ENCODE measurements at regions not wholly inside any gene's neighbourhood (a gene's known extent, or its start where the extent isn't known, plus 50 kb on each side); places are given as distances from the start of the nearest gene placed in this dataset.

DNA sequence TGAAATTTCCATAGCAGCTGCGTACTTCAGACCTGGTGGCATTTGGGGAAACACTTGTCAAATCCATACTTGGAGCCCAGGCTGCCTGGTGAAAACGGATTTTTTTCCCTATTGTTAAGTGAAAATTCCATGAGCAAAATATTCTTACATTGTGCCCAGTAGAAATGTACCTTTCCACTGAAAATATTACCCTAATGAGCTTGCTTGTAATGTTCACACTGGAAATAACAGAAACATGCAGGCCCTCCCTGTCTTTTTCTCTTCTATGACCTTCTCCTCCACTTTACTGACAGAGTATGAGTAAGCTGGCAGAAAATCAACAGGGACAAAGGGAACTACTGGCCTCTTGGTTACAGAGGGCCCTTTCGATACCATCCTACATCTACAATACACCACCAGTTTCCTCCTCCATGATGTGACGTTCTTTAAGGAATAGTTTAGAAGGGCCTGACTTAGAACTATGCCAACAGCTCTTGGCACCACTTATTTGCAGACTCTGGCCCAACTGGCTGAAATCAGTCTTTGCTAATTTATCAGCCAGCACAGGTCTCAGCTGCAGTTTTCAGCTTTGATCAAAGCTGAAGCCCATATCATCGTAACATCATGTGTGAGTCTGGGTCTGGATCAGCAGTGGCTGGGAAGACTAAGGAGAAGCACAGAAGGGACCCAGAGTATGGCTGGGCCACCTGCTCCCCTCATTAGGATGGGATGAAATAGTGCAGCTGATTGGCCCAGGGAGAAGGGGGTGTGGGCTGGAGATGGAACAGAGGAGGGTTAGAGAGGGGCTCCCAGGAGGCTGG lies 272.2 kb upstream of the ID2 start:
- TF ChIP-seq, protein P1, sequence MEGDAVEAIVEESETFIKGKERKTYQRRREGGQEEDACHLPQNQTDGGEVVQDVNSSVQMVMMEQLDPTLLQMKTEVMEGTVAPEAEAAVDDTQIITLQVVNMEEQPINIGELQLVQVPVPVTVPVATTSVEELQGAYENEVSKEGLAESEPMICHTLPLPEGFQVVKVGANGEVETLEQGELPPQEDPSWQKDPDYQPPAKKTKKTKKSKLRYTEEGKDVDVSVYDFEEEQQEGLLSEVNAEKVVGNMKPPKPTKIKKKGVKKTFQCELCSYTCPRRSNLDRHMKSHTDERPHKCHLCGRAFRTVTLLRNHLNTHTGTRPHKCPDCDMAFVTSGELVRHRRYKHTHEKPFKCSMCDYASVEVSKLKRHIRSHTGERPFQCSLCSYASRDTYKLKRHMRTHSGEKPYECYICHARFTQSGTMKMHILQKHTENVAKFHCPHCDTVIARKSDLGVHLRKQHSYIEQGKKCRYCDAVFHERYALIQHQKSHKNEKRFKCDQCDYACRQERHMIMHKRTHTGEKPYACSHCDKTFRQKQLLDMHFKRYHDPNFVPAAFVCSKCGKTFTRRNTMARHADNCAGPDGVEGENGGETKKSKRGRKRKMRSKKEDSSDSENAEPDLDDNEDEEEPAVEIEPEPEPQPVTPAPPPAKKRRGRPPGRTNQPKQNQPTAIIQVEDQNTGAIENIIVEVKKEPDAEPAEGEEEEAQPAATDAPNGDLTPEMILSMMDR (IDR thresholded peaks at IDR 0.05; ENCODE audit: low read depth, low read length, missing input control), result no peak
- TF ChIP-seq, protein P2, sequence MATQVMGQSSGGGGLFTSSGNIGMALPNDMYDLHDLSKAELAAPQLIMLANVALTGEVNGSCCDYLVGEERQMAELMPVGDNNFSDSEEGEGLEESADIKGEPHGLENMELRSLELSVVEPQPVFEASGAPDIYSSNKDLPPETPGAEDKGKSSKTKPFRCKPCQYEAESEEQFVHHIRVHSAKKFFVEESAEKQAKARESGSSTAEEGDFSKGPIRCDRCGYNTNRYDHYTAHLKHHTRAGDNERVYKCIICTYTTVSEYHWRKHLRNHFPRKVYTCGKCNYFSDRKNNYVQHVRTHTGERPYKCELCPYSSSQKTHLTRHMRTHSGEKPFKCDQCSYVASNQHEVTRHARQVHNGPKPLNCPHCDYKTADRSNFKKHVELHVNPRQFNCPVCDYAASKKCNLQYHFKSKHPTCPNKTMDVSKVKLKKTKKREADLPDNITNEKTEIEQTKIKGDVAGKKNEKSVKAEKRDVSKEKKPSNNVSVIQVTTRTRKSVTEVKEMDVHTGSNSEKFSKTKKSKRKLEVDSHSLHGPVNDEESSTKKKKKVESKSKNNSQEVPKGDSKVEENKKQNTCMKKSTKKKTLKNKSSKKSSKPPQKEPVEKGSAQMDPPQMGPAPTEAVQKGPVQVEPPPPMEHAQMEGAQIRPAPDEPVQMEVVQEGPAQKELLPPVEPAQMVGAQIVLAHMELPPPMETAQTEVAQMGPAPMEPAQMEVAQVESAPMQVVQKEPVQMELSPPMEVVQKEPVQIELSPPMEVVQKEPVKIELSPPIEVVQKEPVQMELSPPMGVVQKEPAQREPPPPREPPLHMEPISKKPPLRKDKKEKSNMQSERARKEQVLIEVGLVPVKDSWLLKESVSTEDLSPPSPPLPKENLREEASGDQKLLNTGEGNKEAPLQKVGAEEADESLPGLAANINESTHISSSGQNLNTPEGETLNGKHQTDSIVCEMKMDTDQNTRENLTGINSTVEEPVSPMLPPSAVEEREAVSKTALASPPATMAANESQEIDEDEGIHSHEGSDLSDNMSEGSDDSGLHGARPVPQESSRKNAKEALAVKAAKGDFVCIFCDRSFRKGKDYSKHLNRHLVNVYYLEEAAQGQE (IDR thresholded peaks at IDR 0.05), result peak; percentile 49
- TF ChIP-seq ZBTB33 (IDR thresholded peaks at IDR 0.05), result no peak
- TF ChIP-seq YY1 (IDR thresholded peaks at IDR 0.05), result peak; percentile 27
- peak; percentile 21 to 38 for TF ChIP-seq HNF4A (conservative IDR thresholded peaks at IDR 0.05)
- TF ChIP-seq GABPA (IDR thresholded peaks at IDR 0.05 in 1 of 2, conservative IDR thresholded peaks at IDR 0.05 in 1 of 2), result no peak
- TF ChIP-seq EGR1 (IDR thresholded peaks at IDR 0.05; ENCODE audit: low read depth in 2 of 2), result no peak
- no peak for TF ChIP-seq HNF4G (IDR thresholded peaks at IDR 0.05)
- TF ChIP-seq JUND (IDR thresholded peaks at IDR 0.05), result no peak
- TF ChIP-seq, protein P3, sequence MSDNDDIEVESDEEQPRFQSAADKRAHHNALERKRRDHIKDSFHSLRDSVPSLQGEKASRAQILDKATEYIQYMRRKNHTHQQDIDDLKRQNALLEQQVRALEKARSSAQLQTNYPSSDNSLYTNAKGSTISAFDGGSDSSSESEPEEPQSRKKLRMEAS (IDR thresholded peaks at IDR 0.05), result no peak
- TF ChIP-seq, protein P4, sequence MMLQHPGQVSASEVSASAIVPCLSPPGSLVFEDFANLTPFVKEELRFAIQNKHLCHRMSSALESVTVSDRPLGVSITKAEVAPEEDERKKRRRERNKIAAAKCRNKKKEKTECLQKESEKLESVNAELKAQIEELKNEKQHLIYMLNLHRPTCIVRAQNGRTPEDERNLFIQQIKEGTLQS (IDR thresholded peaks at IDR 0.05), result no peak
- TF ChIP-seq SP1 (IDR thresholded peaks at IDR 0.05), result no peak
- TF ChIP-seq TAF1 (conservative IDR thresholded peaks at IDR 0.05), result no peak
- peak; percentile 24 to 47 for TF ChIP-seq RAD21 (IDR thresholded peaks at IDR 0.05)
